ENCODE measurements at regions not wholly inside any gene's neighbourhood (a gene's known extent, or its start where the extent isn't known, plus 50 kb on each side); places are given as distances from the start of the nearest gene placed in this dataset.

DNA sequence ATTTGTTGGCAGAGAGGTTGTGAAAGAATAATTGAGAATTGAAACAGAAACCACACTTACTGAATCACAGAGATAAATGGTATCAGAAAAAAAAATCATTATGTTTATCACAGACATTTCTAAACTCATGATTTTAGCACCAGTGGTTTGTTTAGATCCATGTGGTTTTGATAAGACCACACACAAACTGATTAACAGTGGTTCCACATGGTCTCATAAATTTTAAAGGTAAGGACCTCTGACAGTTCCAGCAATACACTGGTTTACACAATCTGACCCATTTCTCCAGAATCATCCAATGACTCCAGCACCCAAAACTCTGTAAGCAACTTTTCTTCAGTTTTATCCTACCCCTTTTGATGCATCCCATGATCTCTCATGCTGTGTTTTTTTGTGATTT is 261.2 kb downstream of the ANXA1 start:
- no peak for TF ChIP-seq CTCF (IDR thresholded peaks at IDR 0.05)
- no peak for TF ChIP-seq EZH2 (IDR thresholded peaks at IDR 0.05; ENCODE audit: borderline replicate concordance, insufficient read depth, low read depth, low read length, poor library complexity, severe bottlenecking)
